Kidney capillary endothelial cell (primary cell): ENCODE measurements at regions not wholly inside any gene's neighbourhood (a gene's known extent, or its start where the extent isn't known, plus 50 kb on each side); places are given as distances from the start of the nearest gene placed in this dataset.
"Not testable (repeated sequence)": the region's sequence is repeated elsewhere in the genome, so short reads cannot be mapped to it uniquely, and the experiment has no call there.

Experiments used
- DNase-seq: peaks from one replicate; pipeline ENCODE4 v3.0.0-alpha.2; 2018; ENCODE audit warnings: low spot score

DNA sequence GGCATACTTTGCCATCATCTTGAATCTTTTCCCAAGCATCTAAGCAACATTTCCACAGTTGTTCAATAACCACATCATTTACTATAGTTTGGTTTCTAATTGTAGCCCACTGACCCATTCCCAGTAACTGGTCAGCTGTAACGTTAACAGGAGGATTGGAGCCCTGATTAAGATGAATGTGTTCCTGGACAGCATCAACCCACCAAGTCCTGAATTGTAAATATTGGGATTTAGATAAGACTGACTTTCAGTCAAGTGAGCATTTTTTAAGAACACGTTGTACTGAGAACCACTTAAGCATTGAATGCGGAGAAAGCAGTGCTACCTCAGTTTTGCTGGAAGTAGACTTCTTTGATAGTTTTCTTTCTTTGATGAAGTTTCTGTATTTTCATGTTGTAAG, 53.3 kb upstream of the ARL4D start:
- DNase-seq: not testable (repeated sequence)

DNA sequence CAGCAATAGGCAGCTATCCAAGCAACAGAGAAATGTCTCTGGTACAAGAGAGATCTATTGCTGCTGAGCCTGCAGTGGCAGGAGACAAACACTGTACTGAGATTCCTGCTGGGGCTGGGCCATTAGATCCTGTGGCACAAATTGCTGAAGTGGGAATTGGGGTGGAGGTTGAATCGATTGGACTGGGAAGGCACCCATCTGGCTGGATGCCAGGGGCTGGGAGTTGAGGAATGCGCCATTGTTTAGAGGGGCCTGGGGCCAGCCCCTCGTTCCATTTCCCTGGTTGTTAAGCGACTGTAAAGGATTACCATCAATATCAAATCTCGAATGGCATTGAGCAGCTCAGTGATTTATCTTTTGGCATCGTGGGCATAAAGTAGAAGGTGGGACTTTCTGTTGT, 54.1 kb upstream of the ARL4D start:
- no peak for DNase-seq

GRCh38 chr17:43342589-43342890, 56.3 kb upstream of the ARL4D start:
- no peak for DNase-seq

GRCh38 chr17:43341715-43342588, 56.8 kb upstream of the ARL4D start:
- no peak for DNase-seq

- DNase-seq: peak; percentile 41
Observed at GRCh38 chr17:43338886-43339516, 59.8 kb upstream of the ARL4D start.

- no peak for DNase-seq
Observed at GRCh38 chr17:43337684-43338428, 60.9 kb upstream of the ARL4D start.

DNA sequence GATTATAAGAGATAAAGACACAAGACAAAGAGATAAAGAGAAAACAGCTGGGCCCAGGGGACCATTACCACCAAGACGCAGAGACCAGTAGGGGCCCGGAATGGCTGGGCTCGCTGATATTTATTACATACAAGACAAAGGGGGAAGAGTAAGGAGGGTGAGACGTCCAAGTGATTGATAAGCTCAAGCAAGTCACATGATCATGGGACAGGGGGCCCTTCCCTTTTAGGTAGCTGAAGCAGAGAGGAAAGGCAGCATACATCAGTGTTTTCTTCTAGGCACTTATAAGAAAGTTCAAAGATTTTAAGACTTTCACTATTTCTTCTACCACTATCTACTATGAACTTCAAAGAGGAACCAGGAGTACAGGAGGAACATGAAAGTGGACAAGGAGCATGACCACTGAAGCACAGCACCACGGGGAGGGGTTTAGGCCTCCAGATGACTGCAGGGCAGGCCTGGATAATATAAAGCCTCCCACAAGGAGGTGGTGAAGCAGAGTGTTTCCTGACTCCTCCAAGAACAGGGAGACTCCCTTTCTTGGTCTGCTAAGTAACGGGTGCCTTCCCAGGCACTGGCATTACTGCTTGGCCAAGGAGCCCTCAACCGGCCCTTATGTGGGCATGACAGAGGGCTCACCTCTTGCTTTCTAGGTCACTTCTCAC, 63.9 kb upstream of the ARL4D start:
- no peak for DNase-seq

- DNase-seq: no peak
Observed at GRCh38 chr17:43333433-43333943, 65.3 kb upstream of the ARL4D start.

DNA sequence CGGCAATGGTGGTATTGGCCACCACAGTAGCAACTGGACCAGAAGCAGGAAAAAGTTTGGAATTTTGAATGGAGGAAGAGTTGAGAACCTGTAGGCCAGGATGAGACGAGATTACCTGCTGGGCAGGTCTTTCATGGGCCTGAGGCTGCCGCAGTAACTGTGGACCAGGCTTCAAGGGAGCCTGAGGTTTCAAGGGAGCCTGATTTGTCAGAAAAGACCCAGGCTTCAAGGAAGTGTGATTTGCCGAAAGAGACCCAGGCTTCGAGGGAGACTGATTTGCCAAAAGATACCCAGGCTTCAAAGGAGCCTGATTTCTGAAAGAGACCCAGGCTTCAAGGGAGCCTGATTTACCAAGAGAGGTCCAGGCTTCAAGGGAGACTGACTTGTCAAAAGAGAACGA, 66.6 kb upstream of the ARL4D start:
- DNase-seq: no peak

DNA sequence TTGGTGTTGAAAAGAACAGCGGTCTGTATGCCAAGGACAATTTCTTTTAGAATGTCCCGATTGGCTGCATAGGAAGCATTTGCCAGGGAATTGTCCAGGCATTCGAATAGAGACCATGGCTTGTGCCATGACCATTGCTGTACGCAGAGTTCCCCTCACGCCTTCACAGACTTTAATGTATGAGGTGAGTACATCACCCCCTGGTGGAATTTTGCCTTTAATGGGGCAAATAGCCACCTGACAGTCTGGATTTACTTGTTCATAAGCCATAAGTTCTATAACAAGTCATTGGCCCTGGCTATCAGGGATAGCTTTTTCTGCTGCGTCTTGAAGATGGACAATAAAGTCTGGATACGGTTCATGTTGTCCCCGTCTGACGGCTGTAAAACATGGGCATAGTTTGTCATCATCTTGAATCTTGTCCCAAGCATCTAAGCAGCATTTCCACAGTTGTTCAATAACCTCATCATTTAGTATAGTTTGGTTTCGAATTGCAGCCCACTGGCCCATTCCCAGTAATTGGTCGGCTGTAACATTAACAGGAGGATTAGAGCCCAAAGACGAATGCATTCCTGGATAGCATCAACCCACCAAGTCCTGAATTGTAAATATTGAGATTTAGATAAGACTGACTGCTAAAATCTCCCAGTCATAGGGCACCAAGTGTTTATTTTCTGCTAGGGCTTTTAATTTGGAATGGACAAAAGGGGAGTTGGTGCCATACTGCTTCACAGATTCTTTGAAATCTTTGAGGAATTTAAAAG, 67.7 kb upstream of the ARL4D start:
- no peak for DNase-seq

DNA sequence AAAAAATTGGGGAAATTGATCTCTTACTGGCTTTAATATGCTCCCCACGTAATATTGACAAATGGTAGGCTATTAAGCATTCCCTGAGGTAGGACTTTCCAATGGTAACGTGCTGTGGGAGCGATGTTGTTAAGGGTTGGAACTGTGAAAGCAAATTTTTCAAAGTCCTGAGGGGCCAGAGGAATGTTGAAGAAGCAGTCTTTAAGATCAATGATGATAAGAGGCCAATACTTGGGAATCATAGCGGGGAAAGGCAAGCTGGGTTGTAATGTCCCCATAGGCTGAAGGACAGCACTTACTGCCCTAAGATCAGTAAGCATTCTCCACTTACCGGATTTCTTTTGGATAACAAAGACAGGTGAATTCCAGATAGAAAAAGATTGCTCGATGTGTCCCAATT, 69.6 kb upstream of the ARL4D start:
- no peak for DNase-seq

DNA sequence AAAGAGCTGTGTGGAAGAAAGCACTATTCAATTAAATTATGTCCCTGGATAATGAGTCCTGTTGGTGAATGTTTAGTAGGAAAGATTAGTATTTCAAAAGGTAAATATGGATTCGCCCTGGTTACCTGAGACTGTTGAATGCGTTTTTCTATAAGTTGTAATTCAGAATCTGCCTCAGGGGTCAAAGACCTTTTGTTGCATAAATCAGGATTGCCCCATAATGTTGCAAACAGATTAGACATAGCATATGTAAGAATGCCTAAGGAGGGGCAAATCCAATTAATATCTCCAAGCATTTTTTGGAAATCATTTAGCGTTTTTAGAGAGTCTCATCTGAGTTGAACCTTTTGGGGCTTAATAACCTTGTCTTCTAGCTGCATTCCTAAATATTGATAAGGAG, 70.1 kb upstream of the ARL4D start:
- no peak for DNase-seq

- DNase-seq: no peak
Observed at GRCh38 chr17:43327834-43328420, 70.9 kb upstream of the ARL4D start.

DNA sequence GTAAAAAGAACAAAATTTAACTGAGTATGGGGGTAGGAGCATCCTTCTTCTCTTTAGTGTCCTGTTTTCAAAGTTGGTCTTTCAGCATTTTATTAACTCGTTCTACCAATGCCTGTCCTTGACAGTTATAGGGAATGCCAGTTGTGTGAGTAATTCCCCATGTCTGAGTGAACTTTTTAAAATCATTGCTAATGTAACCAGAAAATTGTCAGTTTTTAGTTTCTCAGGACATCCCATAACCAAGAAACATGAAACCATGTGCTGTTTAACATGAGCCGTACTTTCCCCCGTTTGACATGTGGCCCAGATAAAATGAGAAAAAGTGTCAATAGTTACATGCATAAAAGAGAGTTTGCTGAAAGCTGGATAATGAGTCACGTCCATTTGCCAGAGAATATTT, 71.4 kb upstream of the ARL4D start:
- no peak for DNase-seq

GRCh38 chr17:43326490-43327275, 72.1 kb upstream of the ARL4D start:
- DNase-seq: no peak

- DNase-seq: peak; percentile 17
Observed at GRCh38 chr17:43324205-43324893, 74.4 kb upstream of the ARL4D start.

DNA sequence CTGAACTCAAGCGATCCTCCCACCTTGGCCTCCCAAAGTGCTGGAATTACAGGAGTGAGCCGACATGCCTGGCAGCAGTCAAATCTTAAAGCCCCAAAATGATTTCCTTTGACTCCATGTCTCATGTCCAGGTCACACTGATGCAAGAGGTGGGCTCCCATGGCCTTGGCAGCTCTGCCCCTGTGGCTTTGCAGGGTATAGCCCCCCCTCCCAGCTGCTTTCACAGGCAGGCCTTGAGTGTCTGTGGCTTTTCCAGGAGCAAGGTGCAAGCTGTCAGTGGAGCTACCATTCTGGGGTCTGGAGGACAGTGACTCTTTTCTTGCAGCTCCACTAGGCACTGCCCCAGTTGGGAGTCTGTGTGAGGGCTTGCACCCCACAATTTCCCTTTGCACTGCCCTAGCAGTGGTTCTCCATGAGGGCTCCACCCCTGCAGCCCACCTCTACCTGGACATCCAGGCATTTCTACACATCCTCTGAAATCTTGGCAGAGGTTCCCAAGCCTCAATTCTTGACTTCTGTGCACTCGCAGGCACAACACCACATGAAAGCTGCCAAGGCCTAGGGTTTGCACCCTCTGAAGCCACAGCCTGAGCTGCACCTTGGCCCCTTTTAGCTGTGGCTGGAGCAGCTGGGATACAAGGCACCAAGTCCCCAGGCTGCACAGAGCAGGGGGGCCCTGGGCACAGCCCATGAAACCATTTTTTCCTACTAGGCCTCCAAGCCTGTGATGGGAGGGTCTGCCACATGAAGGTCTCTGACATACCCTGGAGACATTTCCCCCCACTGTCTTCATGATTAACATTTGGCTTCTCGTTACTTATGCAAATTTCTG, 79.3 kb upstream of the ARL4D start:
- no peak for DNase-seq

DNA sequence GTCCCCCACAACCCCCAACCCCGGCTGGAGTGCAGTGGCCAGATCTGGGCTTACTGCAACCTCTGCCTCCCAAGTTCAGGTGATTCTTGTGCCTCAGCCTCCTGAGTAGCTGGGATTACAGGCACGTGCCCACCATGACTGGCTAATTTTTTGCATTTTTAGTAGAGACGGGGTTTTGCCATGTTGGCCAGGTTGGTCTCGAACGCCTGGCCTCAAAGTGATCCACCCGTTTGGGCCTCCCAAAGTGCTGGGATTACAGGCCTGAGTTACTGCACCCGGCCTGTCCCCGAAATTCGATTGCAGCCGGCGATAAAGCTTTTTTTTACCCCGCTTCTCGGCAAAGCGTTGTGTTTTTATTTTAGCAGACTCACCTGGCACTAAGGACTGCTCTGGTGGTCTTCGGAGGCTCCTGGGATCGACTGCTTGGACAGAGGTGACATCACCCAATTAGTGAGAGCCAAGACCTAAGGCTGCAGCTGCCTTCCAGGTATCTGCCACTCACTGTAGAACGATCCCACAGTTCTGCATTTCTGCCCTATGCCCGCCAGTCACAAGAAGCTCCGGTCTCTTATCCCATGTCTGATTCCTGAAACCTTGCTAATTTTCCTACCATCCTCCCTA, 82.2 kb upstream of the ARL4D start:
- DNase-seq: no peak
